ENCODE measurements at regions not wholly inside any gene's neighbourhood (a gene's known extent, or its start where the extent isn't known, plus 50 kb on each side); places are given as distances from the start of the nearest gene placed in this dataset.

- DNase-seq (ENCODE audit: low read depth in 2 of 3, low spot score in 1 of 3): peak in 2 of 3 donors; percentile 20 to 64
Observed at GRCh38 chr2:207474863-207475485, 54.8 kb upstream of the CREB1 start.

GRCh38 chr2:207475546-207475945 is 54.2 kb upstream of the CREB1 start:
- no peak for DNase-seq (ENCODE audit: low read depth in 2 of 3, low spot score in 1 of 3)

GRCh38 chr2:207477896-207478295 is 51.9 kb upstream of the CREB1 start:
- no peak for DNase-seq (ENCODE audit: low read depth in 2 of 3, low spot score in 1 of 3)

GRCh38 chr2:207478572-207478971 is 51.2 kb upstream of the CREB1 start:
- no peak for DNase-seq (ENCODE audit: low read depth in 2 of 3, low spot score in 1 of 3)

- no peak for DNase-seq (ENCODE audit: low read depth in 2 of 3, low spot score in 1 of 3)
Observed at GRCh38 chr2:207479198-207479785, 50.5 kb upstream of the CREB1 start.

Measured in stimulated activated CD4-positive, alpha-beta T cell treated with anti-CD3 and anti-CD28 coated beads, Interleukin-12 subunit alpha, Interleukin-12 subunit beta, amount 100 ng/mL, for 48 hours (primary cell).